Heart right ventricle (tissue), 16 donors: ENCODE measurements at regions not wholly inside any gene's neighbourhood (a gene's known extent, or its start where the extent isn't known, plus 50 kb on each side); places are given as distances from the start of the nearest gene placed in this dataset.

Experiments used
- ATAC-seq, 8 donors: fragments of 200-7000 bp; cut with Tn5 transposase; one replicate each; pipeline ENCODE4 v1.9.1; 2020; ENCODE audit warnings: mild to moderate bottlenecking in 8 of 8, moderate library complexity in 8 of 8, moderate number of reproducible peaks in 1 of 8
- DNase-seq, 2 donors: peaks; one replicate each; pipeline ENCODE4 v3.0.0-alpha.2; 2020
- H3K27ac ChIP-seq, 10 donors: fragments of 200-600 bp; sonication (generic) in 2 of 10; one replicate each; pipeline versions ENCODE4 v1.5.0 to v1.8.0; 2020 to 2022; ENCODE audit warnings: mild to moderate bottlenecking in 3 of 10
- H3K27me3 ChIP-seq, 7 donors: fragments of 200-600 bp; one replicate each; pipeline ENCODE4 v1.8.0; 2021 to 2022; ENCODE audit warnings: mild to moderate bottlenecking in 2 of 7
- H3K36me3 ChIP-seq, 9 donors: fragments of 200-600 bp; sonication (generic) in 1 of 9; one replicate each; pipeline versions ENCODE4 v1.5.0 to v1.8.0; 2020 to 2022; ENCODE audit warnings: mild to moderate bottlenecking in 2 of 9
- H3K4me1 ChIP-seq, 9 donors: fragments of 200-600 bp; sonication (generic) in 1 of 9; one replicate each; pipeline versions ENCODE4 v1.5.0 to v1.8.0; 2020 to 2022; ENCODE audit warnings: mild to moderate bottlenecking in 4 of 9
- H3K4me3 ChIP-seq, 10 donors: fragments of 200-600 bp; sonication (generic) in 2 of 10; one replicate each; pipeline versions ENCODE4 v1.5.0 to v1.8.0; 2020 to 2022; ENCODE audit warnings: mild to moderate bottlenecking in 7 of 10, moderate library complexity in 2 of 10
- H3K9me3 ChIP-seq, 11 donors: fragments of 200-600 bp in 10 of 11; sonication (generic) in 2 of 11; one replicate each; pipeline versions ENCODE4 v1.5.0 to v1.8.0; 2013 to 2022; ENCODE audit warnings: mild to moderate bottlenecking in 2 of 11, control low read depth in 1 of 11, moderate library complexity in 1 of 11
- WGBS, 2 donors: extraction: QIAGEN DNeasy Blood & Tissue Kit; methylation state at CpG; one replicate each; pipeline ENCODE4 v1.1.7; 2013; ENCODE audit warnings: inconsistent platforms in 1 of 2; 5-methylcytosine and 5-hydroxymethylcytosine counted together
- intact Hi-C, 10 donors: fragments of 100-400 bp; cut with DNase I; formaldehyde crosslinking; loops; one replicate each; pipeline versions ENCODE4 v1.11.1 to v1.14.2; 2022
- TF ChIP-seq, protein P1 (sequence below), 9 donors: fragments of 200-600 bp; sonication (generic) in 2 of 9; IDR thresholded peaks; one replicate each; pipeline versions ENCODE4 v1.5.0 to v1.8.0; 2021 to 2022; ENCODE audit warnings: antibody characterized with exemption in 9 of 9, mild to moderate bottlenecking in 5 of 9, moderate library complexity in 1 of 9
- donor health status: Arrhythmogenic right ventricular cardiomyopathy.
- donor health status: ischemic (EF 13 %, LVEDD 7.1; RV severe dilation, severe dysfunction).
- donor health status: healthy with polysubstance abuse.
- donor health status: DM: no; HTN: yes; CAD: no.
- donor health status: DM: no; HTN: no; CAD: no.
- donor health status: ischemic (EF 25% LVEDD 6.9; RV normal size, moderate dysfunction).
- donor health status: ischemic (EF 25% LVEDD 5.7; RV mildly dilated, moderate dysfunction).
- donor health status: healthy.
- donor health status: DM: yes; HTN: yes; CAD: no.
- donor health status: Ischemic cardiomyopathy.
- donor health status: ischemic (EF 35%, LVEDD 5.7; RV mildly dilated, moderate dysfunction).
- donor health status: nonischemic (EF 11% LVEDD 7.7; RV severe dilation, severe dysfunction).
- donor health status: DM: yes; HTN: yes; CAD: no.
- donor health status: PGD.
- donor health status: ischemic (EF 29% LVEDD 5.4; RV normal size, mild dysfunction).
- donor health status: nonischemic (EF 23%, LVEDD 6.1; RV moderate dilation, normal function).

DNA sequence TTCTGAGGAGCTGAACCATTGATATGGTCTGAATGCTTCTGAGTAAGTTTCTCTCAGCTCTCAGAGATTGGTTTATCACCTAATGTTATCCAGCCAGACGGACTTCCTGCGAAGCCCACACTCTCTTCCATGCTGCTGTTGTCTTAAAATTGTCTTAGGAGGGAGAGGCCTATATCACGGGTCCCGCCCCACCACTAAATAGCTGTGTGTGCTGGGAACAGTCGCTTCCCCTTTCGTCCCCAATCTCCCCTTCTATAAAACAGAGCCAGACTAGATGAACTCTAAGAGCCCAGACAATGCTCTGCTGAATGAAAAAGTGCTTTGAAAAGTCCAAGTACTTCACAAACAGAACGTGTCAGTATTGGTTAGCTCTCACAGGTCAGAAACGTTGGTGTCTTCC lies 81.4 kb upstream of the AKIP1 start:
- intact Hi-C loops = loop anchor here in 1 of 10 donors (10.0 kb wide), 1 partner anchor 75 kb away; no protein-coding TSS in a partner anchor

GRCh38 chr11:8830641-8831040 lies 80.3 kb upstream of the AKIP1 start:
- no peak for ATAC-seq
- TF ChIP-seq, protein P1, sequence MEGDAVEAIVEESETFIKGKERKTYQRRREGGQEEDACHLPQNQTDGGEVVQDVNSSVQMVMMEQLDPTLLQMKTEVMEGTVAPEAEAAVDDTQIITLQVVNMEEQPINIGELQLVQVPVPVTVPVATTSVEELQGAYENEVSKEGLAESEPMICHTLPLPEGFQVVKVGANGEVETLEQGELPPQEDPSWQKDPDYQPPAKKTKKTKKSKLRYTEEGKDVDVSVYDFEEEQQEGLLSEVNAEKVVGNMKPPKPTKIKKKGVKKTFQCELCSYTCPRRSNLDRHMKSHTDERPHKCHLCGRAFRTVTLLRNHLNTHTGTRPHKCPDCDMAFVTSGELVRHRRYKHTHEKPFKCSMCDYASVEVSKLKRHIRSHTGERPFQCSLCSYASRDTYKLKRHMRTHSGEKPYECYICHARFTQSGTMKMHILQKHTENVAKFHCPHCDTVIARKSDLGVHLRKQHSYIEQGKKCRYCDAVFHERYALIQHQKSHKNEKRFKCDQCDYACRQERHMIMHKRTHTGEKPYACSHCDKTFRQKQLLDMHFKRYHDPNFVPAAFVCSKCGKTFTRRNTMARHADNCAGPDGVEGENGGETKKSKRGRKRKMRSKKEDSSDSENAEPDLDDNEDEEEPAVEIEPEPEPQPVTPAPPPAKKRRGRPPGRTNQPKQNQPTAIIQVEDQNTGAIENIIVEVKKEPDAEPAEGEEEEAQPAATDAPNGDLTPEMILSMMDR (IDR thresholded peaks at IDR 0.05) = no peak

More for the DNA sequence above, 81.4 kb upstream of the AKIP1 start:
- Histone ChIP-seq H3K36me3 (peaks cover 0 to 19% (median 0%) of the 10 kb centered on the region in 9 donors), H3K4me3 (no peak overlapping the region), H3K9me3 (no peaks in the 10 kb centered on the region), H3K27ac (no peak overlapping the region), H3K27me3 (no peaks in the 10 kb centered on the region), H3K4me1 (peaks cover 5 to 48% (median 34%) of the 10 kb centered on the region in 9 donors)
- WGBS, 2 donors = 87% methylated on average over 8 of the region's 8 CpGs
- ATAC-seq (no peak), DNase-seq (no peak)
- TF ChIP-seq, protein P1 (IDR thresholded peaks at IDR 0.05) = no peak

GRCh38 chr11:8831861-8832260 lies 79.1 kb upstream of the AKIP1 start:
- Histone ChIP-seq H3K27me3 (no peaks in the 10 kb centered on the region), H3K4me1 (peaks cover 5 to 41% (median 31%) of the 10 kb centered on the region in 9 donors), H3K4me3 (no peak overlapping the region), H3K9me3 (no peaks in the 10 kb centered on the region), H3K36me3 (peaks cover 0 to 19% (median 0%) of the 10 kb centered on the region in 9 donors), H3K27ac (peak overlapping the region in 1 of 10 donors; percentile 75)
- TF ChIP-seq, protein P1 (IDR thresholded peaks at IDR 0.05) = no peak
- intact Hi-C loops = loop anchor here in 1 of 10 donors (10.0 kb wide), 1 partner anchor 83 kb away; the partner anchor contains the start of gene AKIP1
- no peak for DNase-seq
- ATAC-seq = no peak
- 79% methylated on average over 9 of the region's 9 CpGs for WGBS, 2 donors

More at GRCh38 chr11:8830641-8831040, 80.3 kb upstream of the AKIP1 start:
- H3K4me3 ChIP-seq = no peak overlapping the region
- peaks cover 0 to 19% (median 0%) of the 10 kb centered on the region in 9 donors for H3K36me3 ChIP-seq
- peaks cover 5 to 51% (median 36%) of the 10 kb centered on the region in 9 donors for H3K4me1 ChIP-seq
- intact Hi-C loops = loop anchor here in 1 of 10 donors (10.0 kb wide), 1 partner anchor 84 kb away; the partner anchor contains the start of gene AKIP1
- no peaks in the 10 kb centered on the region for H3K9me3 ChIP-seq
- no peak overlapping the region for H3K27ac ChIP-seq
- 91 to 92% methylated on average over 3 of the region's 3 CpGs for WGBS, 2 donors
- H3K27me3 ChIP-seq = no peaks in the 10 kb centered on the region
- DNase-seq = no peak

- H3K4me1 ChIP-seq = peaks cover 5 to 41% (median 32%) of the 10 kb centered on the region in 9 donors
- no peak overlapping the region for H3K4me3 ChIP-seq
- no peaks in the 10 kb centered on the region for H3K9me3 ChIP-seq
- DNase-seq = no peak
- ATAC-seq = peak; percentile 31 to 82 (median 76)
- WGBS, 2 donors = 52 to 54% methylated on average over 9 of the region's 9 CpGs
- intact Hi-C loops = loop anchor here in 1 of 10 donors (10.0 kb wide), 1 partner anchor 82 kb away; the partner anchor contains the start of gene AKIP1
- H3K27ac ChIP-seq = peak overlapping the region in 9 of 10 donors; percentile 15 to 81 (median 53)
- TF ChIP-seq, protein P1 (IDR thresholded peaks at IDR 0.05) = no peak
- H3K27me3 ChIP-seq = no peaks in the 10 kb centered on the region
- H3K36me3 ChIP-seq = peaks cover 0 to 19% (median 0%) of the 10 kb centered on the region in 9 donors
These were observed 78.3 kb upstream of the AKIP1 start for GRCh38 chr11:8832571-8833260.
